ENCODE measurements at regions not wholly inside any gene's neighbourhood (a gene's known extent, or its start where the extent isn't known, plus 50 kb on each side); places are given as distances from the start of the nearest gene placed in this dataset.

DNA sequence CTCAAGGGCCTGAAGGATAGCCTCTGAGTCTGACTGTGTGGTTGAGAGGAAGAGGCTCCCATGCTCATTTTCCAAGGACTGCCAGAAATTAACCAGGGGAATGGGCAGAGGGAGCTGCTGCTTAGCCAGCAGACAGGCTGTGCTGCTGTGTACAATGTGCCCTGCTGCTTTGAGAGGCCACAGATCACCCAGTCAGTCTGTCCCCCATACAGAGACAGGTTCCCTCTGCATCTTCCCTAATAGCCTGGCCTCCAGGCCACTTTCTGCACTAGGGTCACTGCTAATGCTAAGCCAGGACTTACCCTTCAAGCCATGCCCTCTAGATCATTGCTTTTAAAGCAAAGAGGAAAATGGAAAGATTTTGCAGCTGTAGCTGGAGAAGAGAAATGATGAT, 341.1 kb downstream of the CYRIA start:
- no peak for TF ChIP-seq POLR2A (IDR thresholded peaks at IDR 0.05)
- TF ChIP-seq, protein P1, sequence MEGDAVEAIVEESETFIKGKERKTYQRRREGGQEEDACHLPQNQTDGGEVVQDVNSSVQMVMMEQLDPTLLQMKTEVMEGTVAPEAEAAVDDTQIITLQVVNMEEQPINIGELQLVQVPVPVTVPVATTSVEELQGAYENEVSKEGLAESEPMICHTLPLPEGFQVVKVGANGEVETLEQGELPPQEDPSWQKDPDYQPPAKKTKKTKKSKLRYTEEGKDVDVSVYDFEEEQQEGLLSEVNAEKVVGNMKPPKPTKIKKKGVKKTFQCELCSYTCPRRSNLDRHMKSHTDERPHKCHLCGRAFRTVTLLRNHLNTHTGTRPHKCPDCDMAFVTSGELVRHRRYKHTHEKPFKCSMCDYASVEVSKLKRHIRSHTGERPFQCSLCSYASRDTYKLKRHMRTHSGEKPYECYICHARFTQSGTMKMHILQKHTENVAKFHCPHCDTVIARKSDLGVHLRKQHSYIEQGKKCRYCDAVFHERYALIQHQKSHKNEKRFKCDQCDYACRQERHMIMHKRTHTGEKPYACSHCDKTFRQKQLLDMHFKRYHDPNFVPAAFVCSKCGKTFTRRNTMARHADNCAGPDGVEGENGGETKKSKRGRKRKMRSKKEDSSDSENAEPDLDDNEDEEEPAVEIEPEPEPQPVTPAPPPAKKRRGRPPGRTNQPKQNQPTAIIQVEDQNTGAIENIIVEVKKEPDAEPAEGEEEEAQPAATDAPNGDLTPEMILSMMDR (IDR thresholded peaks at IDR 0.05 in 8 of 11, conservative IDR thresholded peaks at IDR 0.05 in 3 of 11) = no peak
- no peak for TF ChIP-seq POLR2AphosphoS5 (IDR thresholded peaks at IDR 0.05)
- no peak overlapping the region for H3K27ac ChIP-seq
- H3K27me3 ChIP-seq (replicated peaks in 1 of 7) = no peaks in the 10 kb centered on the region
- H3K36me3 ChIP-seq = no peaks in the 10 kb centered on the region
- DNase-seq = no peak
- H3K4me3 ChIP-seq = no peak overlapping the region
- H3K4me1 ChIP-seq = no peaks in the 10 kb centered on the region
- H3K9me3 ChIP-seq = no peaks in the 10 kb centered on the region
- intact Hi-C loops (cut with DNase I; ENCODE audit: low total_unique reads) = no loop called here

DNA sequence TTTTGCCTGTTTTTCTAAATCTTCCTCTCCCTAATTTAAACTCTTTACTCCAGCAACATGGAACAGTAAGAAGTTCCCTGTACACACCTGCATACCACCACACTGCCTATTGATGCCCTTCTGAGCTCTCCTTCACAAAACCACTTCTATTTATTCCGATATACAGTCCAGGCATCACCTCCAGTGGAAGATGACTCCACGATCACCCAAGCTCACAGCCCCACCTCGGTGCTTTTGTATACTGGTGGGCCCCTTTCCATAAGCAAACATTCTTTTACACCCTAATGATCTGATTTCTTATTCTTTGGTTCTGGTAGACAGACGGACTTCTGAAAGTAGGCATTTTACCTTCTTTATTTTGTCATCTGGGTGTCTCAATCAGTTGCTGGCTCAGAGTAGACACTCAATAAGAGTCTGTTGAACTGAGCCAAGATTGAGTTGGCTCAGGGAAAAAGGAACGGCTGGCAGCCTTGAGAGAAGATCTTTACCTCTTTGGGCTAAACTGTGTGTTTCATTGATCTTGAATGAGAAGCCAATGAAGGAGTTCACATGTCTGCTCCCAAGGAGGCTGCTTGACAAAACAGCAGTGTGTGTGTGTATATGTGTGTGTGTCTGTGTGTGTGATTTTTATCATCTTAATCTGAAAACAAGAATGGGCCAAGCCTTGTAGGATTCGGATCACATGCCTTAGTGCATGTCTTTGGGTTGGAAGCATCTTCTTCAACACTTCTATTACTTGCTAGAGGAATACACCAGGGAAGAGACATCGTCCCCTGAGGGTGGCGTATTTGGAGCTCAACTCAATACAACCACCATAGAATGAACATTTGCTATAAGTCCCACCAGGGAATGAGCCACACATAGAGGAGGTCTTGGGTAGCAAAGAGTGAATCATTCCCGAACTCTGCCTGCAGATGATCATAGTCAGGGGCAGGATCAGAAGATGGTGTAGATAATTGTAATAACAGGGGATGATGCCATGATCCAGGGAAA, 341.8 kb downstream of the CYRIA start:
- no peak overlapping the region for H3K27ac ChIP-seq
- no peak for DNase-seq
- H3K9me3 ChIP-seq = no peaks in the 10 kb centered on the region
- TF ChIP-seq POLR2AphosphoS5 (IDR thresholded peaks at IDR 0.05) = no peak
- no peak for TF ChIP-seq POLR2A (IDR thresholded peaks at IDR 0.05)
- TF ChIP-seq, protein P1 (IDR thresholded peaks at IDR 0.05 in 8 of 11, conservative IDR thresholded peaks at IDR 0.05 in 3 of 11) = no peak
- no peaks in the 10 kb centered on the region for H3K36me3 ChIP-seq
- H3K4me3 ChIP-seq = no peak overlapping the region
- H3K27me3 ChIP-seq (replicated peaks in 1 of 7) = no peaks in the 10 kb centered on the region
- WGBS, 5 donors = 83 to 95% (median 86%) methylated on average over 9 of the region's 9 CpGs
- intact Hi-C loops (cut with DNase I; ENCODE audit: low total_unique reads) = no loop called here
- peaks cover 0 to under 1% (median 0%) of the 10 kb centered on the region in 6 donors for H3K4me1 ChIP-seq

DNA sequence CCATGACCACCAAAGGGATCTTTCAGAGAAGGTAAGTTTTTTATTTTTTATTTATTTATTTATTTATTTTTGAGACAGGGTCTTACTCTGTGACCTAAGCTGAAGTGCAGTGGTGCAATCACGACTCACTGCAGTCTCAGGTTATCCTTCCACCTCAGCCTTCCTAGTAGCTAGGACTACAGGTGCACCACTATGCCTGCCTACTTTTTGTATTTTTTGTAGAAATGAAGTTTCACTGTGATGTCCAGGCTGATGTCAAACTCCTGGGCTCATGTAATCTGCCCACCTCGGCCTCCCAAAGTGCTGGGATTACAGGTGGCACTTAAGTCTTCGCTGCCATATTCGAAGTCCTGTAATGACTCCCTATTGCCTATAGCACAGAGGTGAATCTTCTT, 342.5 kb downstream of the CYRIA start:
- Histone ChIP-seq H3K27me3 (replicated peaks in 1 of 7) (no peaks in the 10 kb centered on the region), H3K4me1 (peaks cover 0 to 7% (median 0%) of the 10 kb centered on the region in 6 donors), H3K4me3 (no peak overlapping the region), H3K27ac (no peak overlapping the region), H3K36me3 (no peaks in the 10 kb centered on the region), H3K9me3 (no peaks in the 10 kb centered on the region)
- 78 to 89% (median 82%) methylated on average over 4 of the region's 4 CpGs for WGBS, 5 donors
- intact Hi-C loops (cut with DNase I; ENCODE audit: low total_unique reads) = no loop called here
- TF ChIP-seq POLR2AphosphoS5 (IDR thresholded peaks at IDR 0.05) (no peak), POLR2A (IDR thresholded peaks at IDR 0.05) (no peak)
- TF ChIP-seq, protein P1 (IDR thresholded peaks at IDR 0.05 in 8 of 11, conservative IDR thresholded peaks at IDR 0.05 in 3 of 11) = no peak
- no peak for DNase-seq

DNA sequence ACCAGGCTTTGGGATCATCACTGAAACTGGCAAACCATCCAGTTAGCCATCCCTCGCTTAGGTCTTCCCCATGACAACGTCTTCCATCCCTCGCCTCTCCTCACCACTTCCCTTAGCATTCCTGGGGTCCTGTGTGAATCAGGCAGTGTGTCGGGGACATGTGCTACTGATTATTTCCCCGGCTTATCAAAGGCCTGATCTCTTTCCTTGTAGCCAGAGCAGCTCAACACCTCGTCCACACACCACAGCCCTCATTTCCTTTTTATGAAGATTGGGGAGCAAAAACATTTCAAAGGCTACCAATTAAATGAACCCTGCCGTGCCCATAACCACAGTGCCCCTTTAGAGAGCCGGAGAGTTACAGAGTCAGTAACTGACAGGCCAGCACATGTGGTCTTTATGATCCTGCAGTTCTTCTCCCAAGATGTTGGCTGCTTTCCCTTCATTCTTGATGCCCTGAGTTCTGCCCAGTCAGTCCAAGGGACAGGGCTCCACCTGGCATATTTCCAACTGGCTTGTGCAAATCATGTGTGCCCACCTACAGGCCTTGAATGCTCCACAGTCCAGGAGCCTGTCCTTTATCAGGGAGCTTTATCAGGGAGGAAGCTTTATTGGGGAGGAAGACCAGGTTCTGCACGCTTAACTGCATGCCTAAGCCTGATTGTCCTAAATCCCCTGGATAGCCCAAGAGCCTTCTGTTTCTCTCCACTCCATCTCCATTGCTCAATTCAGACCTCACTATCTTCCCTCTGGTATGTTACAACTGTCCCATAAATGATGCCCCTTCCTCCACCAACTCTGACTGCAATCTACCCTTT, 343.1 kb downstream of the CYRIA start:
- intact Hi-C loops (cut with DNase I; ENCODE audit: low total_unique reads) = no loop called here
- Histone ChIP-seq H3K27ac (no peak overlapping the region), H3K4me3 (no peak overlapping the region), H3K36me3 (no peaks in the 10 kb centered on the region), H3K9me3 (no peaks in the 10 kb centered on the region), H3K4me1 (peaks cover 0 to 8% (median 0%) of the 10 kb centered on the region in 6 donors), H3K27me3 (replicated peaks in 1 of 7) (no peaks in the 10 kb centered on the region)
- 63 to 76% (median 65%) methylated on average over 9 of the region's 9 CpGs for WGBS, 5 donors
- DNase-seq = no peak
- TF ChIP-seq POLR2AphosphoS5 (IDR thresholded peaks at IDR 0.05) (no peak), POLR2A (IDR thresholded peaks at IDR 0.05) (no peak)
- TF ChIP-seq, protein P1 (IDR thresholded peaks at IDR 0.05 in 8 of 11, conservative IDR thresholded peaks at IDR 0.05 in 3 of 11) = no peak
